IPS-NIHi11 (cell line): ENCODE measurements at regions not wholly inside any gene's neighbourhood (a gene's known extent, or its start where the extent isn't known, plus 50 kb on each side); places are given as distances from the start of the nearest gene placed in this dataset.
A peak's percentile ranks its signal among the peaks of the same experiment; 100 is the strongest.
"Not testable (repeated sequence)": the region's sequence is repeated elsewhere in the genome, so short reads cannot be mapped to it uniquely, and the experiment has no call there.

ENCODE experiments used
- DNase-seq: peaks from one replicate; pipeline ENCODE4 v3.0.0; 2012; ENCODE audit warnings: mixed read lengths, low spot score

DNA sequence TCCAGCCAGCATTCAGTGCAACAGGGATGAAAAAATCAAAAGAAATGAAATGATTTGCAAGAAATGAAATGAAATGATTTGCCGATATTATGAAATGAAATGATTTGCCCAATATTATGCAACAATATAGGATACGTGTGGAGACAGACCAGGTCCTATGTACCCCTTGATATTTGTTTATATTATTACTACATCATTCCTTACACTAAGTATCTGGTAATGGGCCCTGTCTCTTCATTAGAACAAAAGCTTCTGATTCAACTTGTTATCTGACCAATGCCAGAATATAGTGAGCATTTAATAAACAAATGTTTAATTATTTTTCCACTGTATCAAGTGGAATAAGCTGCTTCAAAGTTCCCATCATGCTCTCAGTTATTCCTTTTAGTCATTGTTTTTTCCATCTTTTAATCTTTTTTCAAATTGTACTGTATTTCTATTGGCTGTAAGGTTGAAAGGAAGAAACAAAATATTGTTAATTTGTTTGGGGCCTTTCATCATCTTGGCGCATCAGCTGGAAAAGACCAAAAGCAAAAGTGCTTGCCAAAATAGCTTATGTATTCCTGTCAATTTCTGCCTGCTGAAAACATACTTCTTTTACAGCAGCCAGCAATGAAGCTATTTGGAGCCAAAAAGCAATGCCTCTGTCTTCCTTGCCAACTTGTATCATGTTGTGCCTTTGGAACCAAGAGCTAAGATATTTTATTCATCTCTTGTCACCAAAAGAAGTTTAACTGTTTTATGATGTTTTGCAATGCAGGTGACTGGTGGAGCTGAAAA, 2314.9 kb downstream of the LRRC4C start:
- no peak for DNase-seq

DNA sequence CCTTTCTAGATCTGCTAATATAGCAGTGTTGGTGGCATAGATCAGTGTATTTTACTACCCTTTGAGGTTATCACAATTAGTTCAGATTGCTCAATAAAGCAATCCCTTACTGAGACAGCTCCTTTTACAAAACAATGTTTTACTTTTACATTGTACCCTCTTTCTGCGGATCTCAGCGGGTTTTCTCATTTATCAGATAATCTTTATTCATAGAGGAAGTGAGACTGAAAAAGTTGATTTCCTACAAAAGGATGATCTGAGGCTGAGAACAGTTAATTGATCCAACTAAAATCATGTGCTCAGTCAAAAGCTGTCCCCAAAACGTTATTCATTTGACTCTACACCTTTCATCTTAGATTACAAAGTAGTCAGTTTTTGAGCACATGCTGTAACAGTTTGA, 2319.9 kb downstream of the LRRC4C start:
- no peak for DNase-seq

DNA sequence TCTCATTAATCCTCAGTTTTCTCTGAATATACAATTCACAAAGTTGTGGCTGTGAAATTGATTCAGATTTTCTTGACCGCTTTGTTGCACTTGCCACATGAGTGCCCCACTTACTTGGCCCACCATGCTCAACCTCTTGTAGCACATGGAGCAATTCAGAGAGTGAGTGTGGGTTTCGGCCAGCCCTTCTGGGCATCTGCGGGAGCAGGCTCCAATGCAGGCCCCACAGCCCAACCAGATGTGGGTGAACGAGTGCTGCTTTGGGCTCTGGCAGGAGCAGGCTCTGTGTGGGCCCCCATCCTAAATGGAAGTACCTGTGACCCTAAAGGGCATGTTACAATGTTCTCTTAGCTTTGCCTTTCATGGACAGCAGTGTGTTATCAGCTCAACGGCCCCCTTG, 2338.6 kb downstream of the LRRC4C start:
- no peak for DNase-seq

DNA sequence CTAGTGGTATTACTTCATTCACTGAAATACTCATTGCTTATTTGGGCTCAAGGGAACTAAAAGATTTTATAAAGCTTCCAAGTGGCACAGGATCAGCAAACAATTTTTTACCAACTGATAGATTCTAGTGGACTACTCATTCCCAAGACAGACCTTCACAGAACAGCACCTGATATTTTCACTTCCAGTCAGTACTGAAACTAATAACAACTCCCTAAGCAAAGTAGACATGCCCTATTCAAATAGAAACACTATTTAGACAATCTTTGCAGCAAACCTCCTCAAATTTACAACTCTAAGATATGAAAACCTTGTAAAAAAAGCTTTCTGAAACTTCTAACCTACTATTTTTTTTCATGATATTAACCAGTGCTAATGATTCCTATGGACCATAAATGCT, 2345.8 kb downstream of the LRRC4C start:
- DNase-seq: no peak

DNA sequence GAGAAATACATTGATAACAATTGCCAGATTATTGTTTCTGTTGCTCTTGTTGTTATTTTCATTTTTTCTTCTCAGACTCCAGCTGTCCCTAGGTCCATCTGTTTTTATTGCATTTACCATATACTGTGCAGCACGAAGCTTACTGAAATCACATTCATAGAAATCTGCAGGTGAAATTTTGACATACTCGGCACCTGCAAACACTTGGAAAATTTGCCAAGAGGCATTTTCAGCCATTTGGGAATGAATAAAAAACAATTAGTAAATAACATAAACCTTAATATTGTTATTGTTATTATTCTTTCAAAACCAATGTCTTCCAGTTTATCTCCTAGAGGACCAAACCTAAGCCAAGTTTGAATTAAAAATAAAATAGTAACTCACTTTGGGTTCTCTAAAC, 2357.2 kb downstream of the LRRC4C start:
- no peak for DNase-seq

DNA sequence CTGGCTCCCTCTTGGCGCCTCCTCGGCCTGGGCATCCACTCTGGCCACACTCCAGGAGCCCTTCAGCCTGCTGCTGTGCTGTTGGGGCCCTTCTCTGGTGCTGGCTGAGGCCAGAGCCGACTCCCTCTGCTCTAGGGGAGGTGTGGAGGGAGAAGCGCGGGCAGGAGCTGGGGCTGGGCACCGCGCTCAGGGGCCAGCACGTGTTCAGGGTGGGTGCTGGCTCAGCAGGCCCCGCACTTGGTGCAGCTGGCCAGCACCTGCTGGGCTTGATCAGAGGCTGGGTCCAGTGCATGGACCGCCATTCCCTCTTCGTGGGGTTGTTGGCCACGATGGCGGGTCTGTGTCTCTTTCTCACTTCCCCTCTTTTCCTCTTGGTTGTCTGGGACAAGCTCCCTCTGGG, 2381.0 kb downstream of the LRRC4C start:
- DNase-seq: no peak

DNA sequence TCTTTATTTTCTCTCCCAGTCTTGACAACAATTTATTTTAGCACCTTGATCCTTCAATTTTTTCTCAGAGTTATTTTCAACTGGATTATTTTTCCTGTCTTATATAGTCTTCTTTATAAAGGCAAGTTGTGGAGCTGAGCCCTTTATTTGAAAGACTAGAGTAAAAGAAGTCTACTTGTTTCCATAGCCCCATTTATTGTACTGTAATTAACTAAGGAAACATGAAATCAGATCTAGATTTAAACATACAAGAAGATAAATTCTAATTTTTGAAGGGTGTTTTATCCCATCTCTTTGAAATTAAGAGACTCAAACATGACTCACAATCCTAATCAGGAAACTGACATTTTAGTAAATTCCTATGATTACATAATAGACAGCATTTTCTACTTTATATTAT, 2421.8 kb downstream of the LRRC4C start:
- no peak for DNase-seq

DNA sequence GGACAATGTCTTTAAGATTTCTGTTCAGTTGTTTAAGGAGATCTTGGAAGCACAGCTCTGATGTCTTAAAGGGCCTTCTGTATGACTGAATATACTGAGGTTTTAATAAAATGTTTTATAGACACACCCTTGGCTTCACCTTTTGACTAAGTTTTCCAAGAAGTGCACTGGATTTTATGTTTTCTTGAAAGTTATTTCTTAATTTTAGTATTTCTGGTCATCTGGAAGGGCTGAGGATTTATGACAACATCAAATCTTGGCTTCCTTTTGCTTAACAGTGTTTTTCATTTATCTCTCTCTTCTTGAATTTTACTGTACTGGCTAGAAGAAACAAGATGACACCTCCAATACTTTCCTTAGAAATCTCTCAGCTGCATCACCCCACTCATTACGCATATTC, 2423.4 kb downstream of the LRRC4C start:
- no peak for DNase-seq

DNA sequence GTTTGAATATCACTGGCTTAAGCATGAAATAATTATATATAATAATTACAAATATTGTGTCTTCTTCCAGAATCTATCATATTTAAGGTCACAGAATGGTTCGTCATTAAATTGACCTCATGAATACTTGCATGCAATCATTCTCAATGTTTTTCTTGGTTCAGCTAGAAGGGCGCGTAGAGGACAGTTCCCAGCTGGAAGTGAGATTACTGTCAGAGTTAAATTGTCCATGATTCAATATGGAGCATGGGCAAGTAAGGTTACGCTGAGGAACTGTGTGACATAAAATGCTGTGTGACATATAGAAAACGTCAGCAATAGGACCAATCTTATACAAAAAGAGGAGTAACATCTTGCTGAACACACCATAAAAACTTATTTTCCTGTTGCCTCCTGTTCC, 2423.5 kb upstream of the RAG2 start:
- no peak for DNase-seq

DNA sequence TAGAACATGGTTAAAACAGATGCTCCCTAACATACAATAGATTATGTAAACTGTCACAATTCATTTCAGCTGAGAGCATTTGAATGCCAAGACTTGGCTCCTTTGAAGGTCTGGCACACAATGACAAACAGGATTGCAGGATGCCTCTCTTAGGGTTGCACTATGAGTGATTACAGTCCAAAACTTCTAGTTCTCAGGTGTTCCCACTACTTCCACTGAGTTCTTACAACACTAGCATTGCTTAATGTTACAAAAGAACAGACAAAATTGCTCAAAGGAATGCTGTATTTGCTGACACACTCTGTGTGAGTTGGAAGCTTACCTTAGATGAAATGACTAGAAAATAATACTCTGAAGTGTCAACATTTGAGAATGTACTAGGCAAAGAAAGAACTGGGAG, 2413.8 kb upstream of the RAG2 start:
- no peak for DNase-seq

DNA sequence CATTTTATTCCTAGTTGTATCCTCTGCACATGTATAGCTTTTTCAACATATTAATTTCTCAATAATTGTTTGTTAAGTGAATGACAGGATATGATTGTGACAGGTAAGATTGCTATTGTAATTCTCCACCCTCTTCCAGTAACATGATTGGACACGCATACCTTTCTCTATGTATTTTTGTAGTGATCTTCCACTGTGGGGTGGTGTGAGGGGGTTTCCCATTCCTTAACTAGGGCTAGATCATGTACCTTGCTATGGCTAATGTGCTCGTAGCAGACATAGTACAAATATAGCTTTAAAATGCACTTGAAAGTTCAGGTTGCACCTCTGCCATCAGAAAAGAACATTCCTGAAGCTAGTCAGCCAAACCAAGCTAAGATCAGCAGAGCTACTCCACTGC, 2392.8 kb upstream of the RAG2 start:
- DNase-seq: no peak

DNA sequence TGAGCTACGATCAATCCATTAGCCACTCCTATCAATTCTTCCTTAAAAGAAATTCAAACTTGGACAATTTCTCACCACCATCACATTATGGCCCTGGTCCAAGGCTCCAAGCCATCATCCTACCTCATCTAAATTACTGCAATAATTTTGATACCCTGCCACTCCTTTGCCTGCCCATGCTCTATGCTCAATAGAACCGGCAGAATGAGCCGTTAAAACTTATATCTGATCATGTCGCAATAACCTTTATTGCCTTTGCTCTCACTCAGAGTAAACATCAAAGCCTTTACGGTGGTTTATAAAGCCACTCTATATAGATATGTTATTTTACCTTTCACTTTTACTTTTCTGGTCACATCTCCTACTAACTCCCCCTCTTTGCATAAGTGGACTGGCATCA, 2392.1 kb upstream of the RAG2 start:
- no peak for DNase-seq

DNA sequence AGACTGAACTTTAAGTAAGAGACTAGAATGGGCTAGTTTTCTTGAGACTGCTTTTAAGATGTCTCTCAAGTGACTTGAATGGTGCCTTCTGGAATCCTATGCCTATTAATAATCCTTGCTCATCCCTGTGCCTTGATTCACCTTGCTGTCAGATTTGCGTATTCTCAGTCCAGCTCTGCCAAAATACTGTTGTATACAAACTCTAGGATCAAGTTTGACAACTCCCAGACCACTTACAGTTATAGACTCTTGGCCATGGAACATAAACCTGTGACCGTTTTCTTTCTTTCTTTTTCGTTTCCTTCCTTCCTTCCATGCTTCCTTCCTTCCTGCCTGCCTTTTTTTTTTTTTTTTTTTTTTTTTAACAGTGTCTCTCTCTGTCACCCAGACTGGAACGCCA, 2390.9 kb upstream of the RAG2 start:
- DNase-seq: no peak

DNA sequence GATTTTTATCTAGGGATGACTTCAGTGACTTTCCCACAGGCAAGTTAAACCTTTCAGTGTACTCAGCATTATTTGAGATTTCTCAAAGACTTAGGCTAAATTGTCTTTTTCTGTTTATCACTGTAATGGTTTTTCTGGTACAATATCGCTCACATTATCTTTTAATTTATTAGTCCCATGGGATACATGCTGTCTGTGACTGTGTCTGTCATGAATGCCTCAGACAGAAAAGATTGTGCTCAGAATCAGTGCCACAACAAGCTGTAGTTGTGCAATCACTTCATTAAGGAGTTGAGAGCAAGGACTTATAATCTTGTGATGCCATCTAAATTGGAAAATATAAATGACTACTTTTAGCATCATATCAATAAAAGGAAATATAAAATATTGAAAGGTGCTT, 2374.2 kb upstream of the RAG2 start:
- no peak for DNase-seq

DNA sequence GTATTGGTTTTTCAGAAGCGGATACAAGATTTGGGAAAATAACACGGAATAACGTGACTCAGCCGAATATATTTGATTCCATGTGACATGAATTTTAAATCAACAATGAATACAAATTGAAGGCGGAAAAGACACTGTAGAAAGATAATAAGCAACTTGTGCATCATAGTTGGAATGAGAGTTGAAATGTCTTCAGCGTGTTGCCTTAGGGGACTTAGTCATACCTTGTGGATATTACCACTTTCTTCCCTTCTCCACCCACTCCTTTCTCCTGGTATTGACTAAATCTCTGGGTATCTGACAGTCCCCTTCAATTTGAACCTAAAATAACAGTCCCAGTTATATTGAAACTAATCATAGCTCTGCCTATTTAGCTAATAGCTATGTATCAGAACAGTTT, 2373.1 kb upstream of the RAG2 start:
- no peak for DNase-seq

DNA sequence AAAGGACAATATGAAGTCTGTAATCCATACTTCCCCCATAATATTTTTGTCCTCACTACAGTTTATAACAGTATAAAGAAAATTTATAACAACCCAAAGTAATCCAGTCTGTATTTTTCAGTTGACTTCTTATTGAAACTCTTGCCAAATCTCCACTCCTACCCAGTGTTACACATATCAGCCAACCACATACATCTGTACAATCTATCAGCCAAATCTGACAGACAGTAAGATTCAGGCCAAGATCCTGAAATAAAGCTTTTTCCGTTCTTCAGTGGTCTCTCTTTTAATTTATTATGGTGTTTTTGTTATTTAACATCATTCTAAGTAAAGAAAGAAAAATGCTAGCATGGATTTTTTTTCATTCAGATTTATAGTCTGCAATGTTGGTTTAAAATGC, 2370.9 kb upstream of the RAG2 start:
- no peak for DNase-seq

DNA sequence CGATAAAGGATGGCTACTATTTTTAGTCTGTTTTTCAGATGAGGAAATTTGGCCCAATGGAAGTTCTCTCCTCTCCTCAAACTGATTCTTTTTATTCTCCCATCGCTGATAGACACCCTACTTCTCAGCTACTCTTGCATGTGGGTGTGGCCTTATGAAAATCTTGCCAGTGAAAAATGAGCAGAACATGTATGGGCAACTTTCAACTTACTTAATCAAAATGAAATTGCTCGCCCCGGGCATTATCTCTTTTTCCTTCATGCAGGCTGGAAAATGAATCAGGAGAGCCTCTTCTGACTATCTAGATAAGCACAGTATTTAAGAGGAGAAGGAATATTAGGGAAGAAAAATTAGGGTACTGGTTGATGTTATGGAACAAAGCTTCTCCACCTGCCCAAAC, 2354.7 kb upstream of the RAG2 start:
- no peak for DNase-seq

DNA sequence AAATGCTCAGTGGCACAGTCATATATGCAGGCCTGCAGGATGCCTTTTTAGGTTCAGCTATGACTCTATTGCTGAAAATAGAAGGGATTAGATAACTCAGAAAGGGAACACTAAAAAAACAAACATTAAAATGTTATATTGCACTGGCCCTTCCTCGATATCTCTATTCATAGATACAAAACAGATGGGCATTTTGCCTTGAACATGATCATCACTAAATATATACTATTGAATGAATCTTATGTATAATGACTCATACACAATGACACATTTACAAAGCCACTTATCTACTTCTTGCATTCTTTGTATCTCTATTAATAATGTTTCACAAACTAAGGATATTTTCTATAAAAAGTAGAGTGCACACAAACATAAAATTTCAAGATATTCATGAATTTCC, 2352.8 kb upstream of the RAG2 start:
- no peak for DNase-seq

DNA sequence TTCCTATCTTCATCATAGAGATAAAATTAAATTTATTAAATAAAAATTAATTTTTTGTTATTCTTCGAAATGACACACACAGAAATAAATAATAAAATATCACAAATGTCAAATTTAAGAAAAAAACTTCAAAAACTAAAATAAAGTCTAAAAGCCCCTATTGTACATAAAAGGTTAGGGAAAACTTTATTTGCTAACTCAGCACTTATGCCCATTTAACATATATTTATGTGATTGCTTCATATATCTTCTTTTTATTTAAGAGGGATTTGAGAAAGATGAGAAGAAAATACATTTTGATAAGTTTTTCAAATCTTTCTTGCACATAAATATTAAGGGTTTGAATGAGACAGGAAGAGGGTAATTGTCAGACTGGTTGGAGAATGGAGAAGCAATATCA, 2350.4 kb upstream of the RAG2 start:
- no peak for DNase-seq

DNA sequence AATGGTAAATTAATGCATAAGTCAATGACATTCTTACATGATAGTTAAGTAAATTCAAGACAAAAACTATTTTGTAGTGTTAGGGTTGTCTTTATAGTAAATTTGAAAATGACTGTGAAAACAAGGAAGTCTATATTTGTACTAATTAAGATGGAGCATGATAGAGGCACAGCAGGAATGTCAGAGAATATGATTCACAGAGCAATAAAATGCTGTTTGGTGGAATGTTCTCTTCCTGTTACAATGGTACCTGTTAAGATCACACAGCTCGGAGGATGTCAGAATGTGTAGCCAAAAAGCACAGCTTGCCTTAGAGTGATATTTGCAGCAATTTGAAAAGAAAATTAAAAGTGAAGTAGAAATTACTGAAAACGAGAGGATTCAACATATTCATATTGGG, 2339.7 kb upstream of the RAG2 start:
- no peak for DNase-seq

DNA sequence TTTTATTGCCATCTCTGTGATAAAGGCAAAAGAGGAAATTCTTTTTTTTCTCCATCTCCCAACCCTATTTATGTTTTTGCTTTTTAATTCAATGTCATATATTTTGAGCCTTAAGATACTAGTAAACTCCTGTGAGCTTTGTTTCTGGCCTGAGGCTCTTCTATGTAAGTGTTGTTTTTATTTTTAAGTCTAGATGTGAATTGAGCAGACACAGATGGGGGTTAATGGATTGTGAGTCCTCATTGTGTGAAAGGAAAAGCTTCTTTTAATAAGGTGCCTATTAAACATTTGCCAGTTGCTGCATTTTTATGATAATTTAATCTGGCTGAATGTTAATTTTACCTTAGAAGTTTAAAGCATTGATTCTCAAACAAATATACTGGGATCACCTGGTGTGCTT, 2337.9 kb upstream of the RAG2 start:
- DNase-seq: no peak

DNA sequence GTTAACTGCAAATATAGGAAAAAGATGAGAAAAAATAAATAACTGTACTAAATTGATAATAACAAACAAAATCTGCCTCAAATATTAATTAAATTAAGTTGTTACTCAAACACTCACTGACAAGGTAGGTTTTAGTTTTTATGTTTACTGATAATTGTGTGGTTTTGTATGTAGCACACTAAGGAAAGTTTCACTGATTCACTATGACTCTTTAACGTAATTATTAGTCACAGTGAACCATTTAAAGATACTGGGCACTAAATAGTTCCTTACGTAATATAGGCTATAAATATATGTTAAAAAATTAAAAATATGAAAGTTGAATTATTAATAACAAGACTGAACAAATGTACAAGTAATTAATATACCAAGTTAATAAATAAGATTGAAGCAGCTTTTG, 2330.0 kb upstream of the RAG2 start:
- no peak for DNase-seq

DNA sequence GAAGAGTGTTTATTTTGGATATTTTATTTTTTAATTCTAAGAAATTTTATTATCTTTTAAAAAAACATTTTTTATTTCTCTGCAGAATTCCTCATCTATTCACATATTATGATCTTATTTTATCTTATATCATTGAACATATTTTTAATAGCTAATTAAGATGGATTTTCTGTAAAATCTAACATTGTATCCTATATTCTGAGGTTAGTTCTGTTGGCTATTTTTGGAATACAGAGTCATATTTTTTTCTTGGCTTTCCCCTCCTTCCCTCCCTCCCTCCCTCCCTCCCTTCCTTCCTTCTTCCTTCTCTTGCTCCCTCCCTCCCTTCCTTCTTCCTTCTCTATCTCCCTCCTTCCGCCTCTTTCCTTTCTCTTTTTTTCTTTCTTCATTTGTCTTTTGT, 2326.6 kb upstream of the RAG2 start:
- DNase-seq: no peak

DNA sequence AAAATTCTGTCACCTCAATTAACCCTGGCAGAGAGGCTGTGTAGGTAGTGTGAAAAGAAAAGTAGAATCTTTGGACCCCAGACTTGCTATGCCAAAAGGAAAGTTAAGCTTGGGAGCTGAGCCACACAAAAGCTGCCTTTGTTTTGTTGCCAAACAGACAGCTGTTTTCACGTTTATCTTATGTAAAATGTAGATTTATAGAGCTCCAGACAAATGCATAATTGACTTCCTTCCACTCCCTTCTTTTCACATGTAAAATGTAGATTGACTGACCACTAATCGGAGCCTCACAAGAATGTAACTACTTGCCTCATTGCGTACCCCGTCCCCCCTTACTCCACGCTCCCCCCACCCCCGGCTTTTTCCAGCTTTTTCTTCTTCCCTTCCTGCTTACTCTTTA, 2302.2 kb upstream of the RAG2 start:
- peak; percentile 15 for DNase-seq

DNA sequence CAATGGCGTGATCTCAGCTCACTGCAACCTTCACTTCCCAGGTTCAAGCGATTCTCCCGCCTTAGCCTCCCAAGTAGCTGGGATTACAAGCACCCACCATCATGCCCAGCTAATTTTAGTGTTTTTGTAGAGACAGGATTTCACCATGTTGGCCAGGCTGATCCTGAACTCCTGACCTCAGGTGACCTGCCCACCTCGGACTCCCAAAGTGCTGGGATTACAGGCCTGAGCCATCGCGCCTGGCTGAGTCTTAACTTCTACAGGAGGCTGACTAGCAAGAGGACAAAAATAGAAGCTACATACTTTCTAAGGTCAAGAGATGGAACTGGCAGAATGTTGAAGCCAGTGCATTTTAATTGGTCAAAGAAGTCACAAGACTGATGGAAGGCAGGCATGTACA, 2296.2 kb upstream of the RAG2 start:
- DNase-seq: not testable (repeated sequence)
